MG63 (cell line): ENCODE measurements at regions not wholly inside any gene's neighbourhood (a gene's known extent, or its start where the extent isn't known, plus 50 kb on each side); places are given as distances from the start of the nearest gene placed in this dataset.

Source experiments
- DNase-seq: peaks from one replicate; pipeline ENCODE4 v3.0.0-alpha.2; 2020
- H3K27me3 ChIP-seq: fragments of 250-450 bp; sonication (Bioruptor Pico); 2 replicates; pipeline ENCODE4 v1.5.1; 2020; ENCODE audit warnings: mild to moderate bottlenecking, moderate library complexity
- H3K36me3 ChIP-seq: fragments of 250-450 bp; sonication (Bioruptor Pico); 2 replicates; pipeline ENCODE4 v1.5.1; 2020; ENCODE audit warnings: mild to moderate bottlenecking, moderate library complexity
- H3K4me3 ChIP-seq: fragments of 250-450 bp; sonication (Bioruptor Pico); 2 replicates; pipeline ENCODE4 v1.5.1; 2020; ENCODE audit warnings: mild to moderate bottlenecking, moderate library complexity
- H3K9me3 ChIP-seq: fragments of 250-450 bp; sonication (Bioruptor Pico); 2 replicates; pipeline ENCODE4 v1.5.1; 2020; ENCODE audit warnings: mild to moderate bottlenecking, moderate library complexity

DNA sequence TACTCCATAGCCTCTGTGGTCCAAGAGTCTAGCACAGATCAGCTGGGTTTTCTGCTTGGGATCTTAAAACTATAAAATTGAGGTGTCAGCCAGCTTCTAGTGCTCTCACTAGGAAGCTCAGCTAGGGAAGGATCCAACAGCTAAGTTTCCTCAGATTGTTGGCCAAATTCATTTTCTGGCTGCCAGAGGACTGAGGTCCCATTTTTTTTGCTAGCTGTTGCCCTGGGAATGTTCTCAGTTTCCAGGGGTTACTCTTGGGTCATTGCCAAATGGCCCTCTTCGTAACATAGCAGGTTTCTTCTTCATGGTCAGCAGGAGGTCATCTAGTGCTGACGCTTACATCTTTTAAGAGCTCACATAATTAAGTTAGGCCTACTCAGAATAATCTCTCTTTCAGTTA lies 2178.2 kb downstream of the ARAP2 start:
- H3K27me3 ChIP-seq, result no peaks in the 10 kb centered on the region
- H3K36me3 ChIP-seq, result no peaks in the 10 kb centered on the region
- H3K4me3 ChIP-seq, result no peak overlapping the region
- no peaks in the 10 kb centered on the region for H3K9me3 ChIP-seq
- no peak for DNase-seq

DNA sequence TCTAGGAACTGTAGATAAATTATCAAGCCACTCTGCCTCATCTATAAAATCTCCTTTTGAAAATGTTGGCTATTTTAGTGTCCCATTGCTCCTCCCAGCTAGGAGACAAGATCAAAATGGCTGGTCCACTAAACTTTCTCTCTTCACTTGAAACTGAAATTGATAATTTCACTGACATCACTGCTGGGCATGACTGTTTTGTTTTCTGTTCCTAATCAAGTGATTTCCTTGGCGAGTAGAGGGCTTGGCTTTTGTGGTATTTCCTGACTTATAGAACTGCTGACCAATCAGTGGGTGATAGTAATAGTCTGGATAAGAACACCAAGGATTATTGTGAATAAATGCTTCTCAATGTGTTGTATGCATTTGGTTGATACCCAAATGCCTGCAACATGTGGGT lies 2152.9 kb downstream of the ARAP2 start:
- H3K4me3 ChIP-seq, result no peak overlapping the region
- DNase-seq, result no peak
- H3K27me3 ChIP-seq, result no peaks in the 10 kb centered on the region
- no peaks in the 10 kb centered on the region for H3K9me3 ChIP-seq
- no peaks in the 10 kb centered on the region for H3K36me3 ChIP-seq

DNA sequence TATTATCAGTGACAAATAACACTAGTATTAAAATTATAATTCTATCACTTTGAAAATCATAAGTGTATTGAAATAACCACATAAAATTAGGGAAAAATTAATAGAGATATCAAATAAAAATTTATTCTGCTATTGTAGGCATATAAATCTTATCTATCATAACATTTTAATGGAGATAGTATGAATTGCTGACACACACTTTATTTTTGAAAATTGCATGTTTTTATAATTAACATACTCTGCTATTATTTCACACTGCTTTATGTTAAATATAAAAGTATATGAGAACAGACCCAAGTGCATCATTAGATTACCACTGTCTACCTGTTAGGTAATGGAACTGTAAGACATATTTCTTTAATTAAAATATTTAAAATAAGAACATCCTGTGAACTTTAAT lies 2150.2 kb downstream of the ARAP2 start:
- Histone ChIP-seq H3K27me3 (no peaks in the 10 kb centered on the region), H3K9me3 (no peaks in the 10 kb centered on the region), H3K36me3 (no peaks in the 10 kb centered on the region), H3K4me3 (no peak overlapping the region)
- no peak for DNase-seq

DNA sequence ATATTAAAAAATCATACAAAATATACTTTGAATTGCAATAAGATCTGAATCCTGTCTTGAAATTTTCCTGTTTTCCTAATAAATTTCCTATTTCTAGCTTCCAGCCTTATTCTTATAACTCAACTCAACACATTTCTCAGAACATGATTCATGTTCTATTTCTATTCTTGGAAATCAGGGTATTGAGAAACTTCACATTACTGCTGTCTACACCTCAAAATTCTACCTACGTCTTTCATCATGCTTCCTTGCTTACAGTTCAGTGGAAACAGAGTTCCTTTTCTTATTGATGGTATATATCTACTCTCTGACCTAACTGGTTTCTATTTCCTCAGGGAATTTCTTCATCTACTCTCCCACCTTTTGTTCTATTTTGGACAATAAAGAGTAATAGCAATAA lies 2139.0 kb downstream of the ARAP2 start:
- Histone ChIP-seq H3K9me3 (no peaks in the 10 kb centered on the region), H3K36me3 (no peaks in the 10 kb centered on the region), H3K27me3 (no peaks in the 10 kb centered on the region), H3K4me3 (no peak overlapping the region)
- no peak for DNase-seq

DNA sequence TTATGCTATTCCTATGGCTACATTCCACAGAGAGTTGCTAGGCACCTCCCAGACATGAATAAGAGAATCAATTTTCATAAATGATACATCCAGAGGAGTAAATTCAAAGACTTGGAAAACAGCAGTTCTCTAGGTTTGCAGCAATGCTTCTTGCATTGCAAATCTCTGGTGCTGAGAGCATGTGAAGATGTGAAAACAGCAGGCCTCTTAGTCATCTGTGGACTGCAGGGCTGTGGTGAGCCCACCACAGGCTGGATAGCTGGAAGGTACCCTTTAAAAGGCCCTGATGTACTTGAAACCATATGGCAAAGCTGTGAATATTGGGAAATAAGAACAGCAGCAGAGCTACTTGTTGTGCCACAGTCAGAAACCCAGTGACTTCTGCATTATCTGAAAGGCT lies 2135.9 kb downstream of the ARAP2 start:
- DNase-seq, result no peak
- H3K9me3 ChIP-seq, result no peaks in the 10 kb centered on the region
- no peaks in the 10 kb centered on the region for H3K27me3 ChIP-seq
- no peaks in the 10 kb centered on the region for H3K36me3 ChIP-seq
- H3K4me3 ChIP-seq, result no peak overlapping the region

DNA sequence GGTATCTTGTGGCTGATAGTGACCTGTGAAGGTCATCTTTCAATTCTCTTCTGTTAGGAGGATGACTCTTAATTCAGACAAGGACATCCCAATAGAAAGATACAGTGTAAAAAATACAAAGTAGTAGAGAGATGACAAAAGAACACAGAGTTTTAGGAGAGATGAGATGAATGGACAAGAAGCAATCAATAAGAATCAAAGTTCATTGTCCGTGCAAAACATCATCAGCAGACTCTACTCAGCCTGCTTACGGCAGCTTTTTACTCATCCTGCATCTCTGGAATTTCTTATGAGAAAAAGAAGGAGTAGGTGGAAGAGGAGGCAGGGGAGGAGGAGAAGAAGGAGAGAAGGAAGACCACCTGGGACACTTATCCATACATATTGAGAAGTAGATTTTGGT lies 2131.7 kb downstream of the ARAP2 start:
- DNase-seq, result no peak
- no peaks in the 10 kb centered on the region for H3K9me3 ChIP-seq
- H3K4me3 ChIP-seq, result no peak overlapping the region
- no peaks in the 10 kb centered on the region for H3K36me3 ChIP-seq
- no peaks in the 10 kb centered on the region for H3K27me3 ChIP-seq

DNA sequence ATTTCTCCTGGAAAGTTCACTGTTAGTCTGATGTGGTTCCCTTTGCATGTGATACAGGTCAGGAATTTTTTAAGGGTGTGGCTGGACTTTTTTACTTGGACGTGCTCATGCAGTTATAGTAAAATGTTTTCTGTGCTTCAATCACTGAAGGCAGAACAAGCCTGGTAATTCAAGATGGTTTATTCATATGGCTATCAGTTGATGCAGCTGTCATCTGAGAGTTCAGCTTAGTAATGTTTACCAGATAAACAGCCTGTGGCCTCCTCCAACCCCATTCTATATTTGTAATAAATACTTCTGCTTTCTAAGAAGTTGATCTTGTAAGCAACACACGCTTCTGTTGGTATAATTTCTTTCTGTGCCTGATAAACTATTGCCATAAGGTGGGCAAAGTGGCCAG lies 2105.9 kb downstream of the ARAP2 start:
- no peak overlapping the region for H3K4me3 ChIP-seq
- H3K36me3 ChIP-seq, result no peaks in the 10 kb centered on the region
- DNase-seq, result no peak
- H3K9me3 ChIP-seq, result no peaks in the 10 kb centered on the region
- H3K27me3 ChIP-seq, result no peaks in the 10 kb centered on the region

DNA sequence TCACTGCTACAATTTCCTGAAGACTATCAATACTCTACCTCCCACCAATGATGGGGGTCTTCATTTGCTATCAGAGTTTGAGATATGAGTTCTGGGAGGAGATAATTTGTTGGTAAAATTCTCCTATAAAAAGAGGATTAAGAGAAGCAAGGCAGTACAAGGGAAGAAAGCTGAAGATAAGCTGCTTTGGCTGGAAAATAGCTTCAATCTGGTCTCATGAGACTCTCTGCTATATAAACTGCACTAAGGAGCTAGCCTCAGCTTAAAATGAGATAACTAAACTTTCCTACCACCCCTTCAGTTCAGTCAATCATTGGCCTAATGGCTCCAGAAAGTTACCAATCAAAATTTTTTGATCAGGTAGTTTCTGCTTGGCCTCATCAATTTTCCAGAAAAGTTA lies 2105.0 kb downstream of the ARAP2 start:
- DNase-seq, result no peak
- H3K4me3 ChIP-seq, result no peak overlapping the region
- H3K27me3 ChIP-seq, result no peaks in the 10 kb centered on the region
- H3K36me3 ChIP-seq, result no peaks in the 10 kb centered on the region
- no peaks in the 10 kb centered on the region for H3K9me3 ChIP-seq

DNA sequence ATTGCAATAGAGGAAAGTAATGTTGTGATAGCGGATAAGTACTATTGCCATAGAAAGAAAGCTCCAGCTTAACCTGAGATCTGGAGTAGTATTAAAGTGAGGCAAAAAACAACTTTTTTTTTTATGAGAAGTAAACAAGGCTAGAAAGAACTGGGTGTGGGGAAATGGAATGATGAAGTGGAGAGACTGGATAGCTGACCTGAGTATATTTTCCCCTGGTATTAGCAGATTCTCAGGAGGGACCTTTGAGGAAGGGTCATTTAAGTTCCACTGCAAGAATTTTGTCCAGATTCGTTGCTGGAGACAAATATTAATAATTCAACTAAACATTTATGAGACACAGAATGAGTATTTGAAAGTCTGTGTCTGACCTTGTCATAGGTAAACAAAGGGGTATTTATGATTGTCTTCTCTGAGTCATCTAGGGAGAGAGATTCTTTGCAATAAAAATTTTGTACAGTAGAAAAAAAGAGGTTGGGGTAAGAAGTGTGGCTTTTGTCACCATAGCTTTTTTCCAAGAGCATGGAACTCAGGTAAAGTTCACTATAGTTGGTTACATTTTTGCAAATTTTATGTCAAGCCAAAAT lies 2095.9 kb downstream of the ARAP2 start:
- DNase-seq, result no peak
- Histone ChIP-seq H3K27me3 (no peaks in the 10 kb centered on the region), H3K9me3 (no peaks in the 10 kb centered on the region), H3K4me3 (no peak overlapping the region), H3K36me3 (no peaks in the 10 kb centered on the region)

DNA sequence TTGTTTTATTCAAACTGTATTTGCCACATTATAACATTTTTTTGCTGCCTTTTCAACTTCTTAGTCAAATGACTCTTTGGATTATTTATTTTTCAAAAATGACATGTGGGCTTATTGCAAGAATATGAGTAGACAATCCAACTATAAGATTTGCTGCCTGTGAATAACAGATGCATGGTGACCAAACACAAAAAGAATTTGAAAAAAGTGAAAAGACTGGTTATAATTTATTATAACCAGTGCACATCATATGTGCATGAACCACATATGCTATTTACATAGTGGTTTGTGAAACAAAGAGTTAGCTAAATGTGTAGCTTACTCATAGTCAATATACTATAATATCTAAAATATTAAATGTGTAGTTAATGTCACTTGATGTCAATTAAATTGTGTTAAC lies 2086.8 kb downstream of the ARAP2 start:
- DNase-seq, result no peak
- Histone ChIP-seq H3K36me3 (no peaks in the 10 kb centered on the region), H3K4me3 (no peak overlapping the region), H3K27me3 (no peaks in the 10 kb centered on the region), H3K9me3 (no peaks in the 10 kb centered on the region)

DNA sequence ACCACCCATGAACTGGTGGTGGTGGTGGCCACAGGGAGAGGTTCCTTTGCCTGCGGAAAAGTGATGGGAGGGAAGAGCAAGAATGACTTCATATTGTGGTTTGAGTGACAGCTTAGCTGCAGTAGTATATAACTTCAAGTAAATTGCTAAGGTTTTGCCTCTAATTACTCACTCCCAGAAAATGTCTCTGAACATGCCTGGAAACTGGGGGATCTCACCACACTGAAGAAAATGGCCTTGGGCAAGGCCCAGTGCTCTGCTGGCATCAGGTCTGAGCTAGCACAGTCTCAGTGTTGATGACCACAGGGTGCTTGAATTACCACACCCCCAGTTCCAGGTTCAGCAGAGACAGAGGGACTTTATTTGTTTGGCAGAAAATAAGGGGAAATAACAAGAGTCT lies 2085.4 kb downstream of the ARAP2 start:
- H3K36me3 ChIP-seq, result no peaks in the 10 kb centered on the region
- H3K4me3 ChIP-seq, result no peak overlapping the region
- no peaks in the 10 kb centered on the region for H3K9me3 ChIP-seq
- no peak for DNase-seq
- H3K27me3 ChIP-seq, result no peaks in the 10 kb centered on the region

DNA sequence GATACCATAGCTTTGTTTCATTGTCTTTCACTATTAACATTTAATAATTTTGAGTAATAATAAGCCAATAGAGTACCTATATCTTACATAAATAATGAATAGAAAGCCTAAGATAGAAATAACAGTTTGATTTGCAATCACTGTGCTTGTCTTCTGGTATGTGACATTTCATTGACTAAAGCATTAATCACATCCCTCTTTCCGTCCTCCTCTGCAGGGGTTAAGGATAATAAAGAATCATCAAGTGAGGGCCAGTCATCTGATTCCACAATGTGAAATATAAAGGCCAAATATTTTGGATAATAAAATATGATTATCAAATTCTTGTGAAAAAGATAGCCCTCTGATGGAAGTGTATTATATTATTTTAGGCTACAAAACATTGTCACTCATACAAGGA lies 2073.4 kb downstream of the ARAP2 start:
- Histone ChIP-seq H3K9me3 (no peaks in the 10 kb centered on the region), H3K36me3 (no peaks in the 10 kb centered on the region), H3K27me3 (no peaks in the 10 kb centered on the region), H3K4me3 (no peak overlapping the region)
- DNase-seq, result no peak

DNA sequence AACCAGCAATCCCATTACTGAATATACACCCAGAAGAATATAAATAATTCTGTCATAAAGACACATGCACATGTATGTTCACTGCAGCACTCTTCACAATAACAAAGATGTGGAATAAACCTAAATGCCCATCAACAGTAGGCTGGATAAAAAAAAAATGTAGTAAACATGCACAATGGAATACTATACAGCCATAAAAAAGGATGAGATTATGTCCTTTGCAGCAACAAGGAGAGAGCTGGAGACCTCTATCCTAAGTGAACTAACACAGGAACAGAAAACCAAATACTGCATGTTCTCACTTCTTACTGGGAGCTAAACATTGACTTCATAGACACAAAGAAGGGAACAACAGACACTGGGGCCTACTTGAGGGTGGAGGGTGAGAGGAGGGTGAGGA lies 2067.7 kb downstream of the ARAP2 start:
- DNase-seq, result no peak
- H3K9me3 ChIP-seq, result no peaks in the 10 kb centered on the region
- no peak overlapping the region for H3K4me3 ChIP-seq
- no peaks in the 10 kb centered on the region for H3K27me3 ChIP-seq
- no peaks in the 10 kb centered on the region for H3K36me3 ChIP-seq

DNA sequence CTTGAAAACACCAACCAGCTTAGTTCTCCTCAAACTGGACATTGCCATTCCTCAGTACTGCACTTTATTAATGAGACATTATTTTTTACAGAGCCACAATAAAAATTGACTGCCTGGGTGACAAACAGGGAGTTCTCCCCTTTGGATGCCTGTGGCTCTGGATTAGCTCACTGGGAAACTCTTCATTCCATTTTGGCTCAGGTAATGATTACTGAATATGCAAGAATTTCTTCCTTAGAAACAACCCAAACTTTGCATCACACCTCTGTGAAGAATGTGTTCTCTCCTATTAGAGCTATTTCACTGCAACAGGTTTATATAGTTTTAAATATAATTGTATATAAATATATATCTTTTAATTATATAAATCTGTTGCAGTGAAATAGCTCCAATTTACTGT lies 2065.8 kb downstream of the ARAP2 start:
- no peak for DNase-seq
- Histone ChIP-seq H3K4me3 (no peak overlapping the region), H3K9me3 (no peaks in the 10 kb centered on the region), H3K27me3 (no peaks in the 10 kb centered on the region), H3K36me3 (no peaks in the 10 kb centered on the region)

DNA sequence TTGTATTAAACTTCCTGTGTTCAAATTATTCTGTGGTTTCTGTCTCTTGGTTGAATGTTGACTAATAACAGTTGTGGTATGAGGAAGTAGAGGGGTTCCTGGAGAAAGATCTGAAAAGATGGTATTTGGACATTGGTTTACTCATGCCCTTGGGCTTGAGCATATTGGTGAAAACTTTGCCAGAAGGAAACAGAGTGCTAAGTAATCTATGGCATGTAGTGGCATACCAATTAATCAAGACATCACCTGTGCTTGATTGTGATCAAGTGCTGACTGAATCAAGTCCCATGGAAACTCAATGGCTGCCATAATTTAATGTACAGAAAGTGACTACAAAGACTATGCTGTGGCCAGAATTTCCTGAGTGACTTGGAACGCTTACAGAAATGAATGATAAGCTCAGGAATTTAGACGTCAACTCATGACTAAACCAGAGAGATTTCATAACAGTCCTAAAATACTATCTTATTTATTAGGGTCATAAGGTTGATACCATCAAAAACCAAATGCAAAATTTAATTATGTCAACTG lies 2062.9 kb downstream of the ARAP2 start:
- Histone ChIP-seq H3K27me3 (no peaks in the 10 kb centered on the region), H3K36me3 (no peaks in the 10 kb centered on the region), H3K9me3 (no peaks in the 10 kb centered on the region), H3K4me3 (no peak overlapping the region)
- DNase-seq, result no peak

DNA sequence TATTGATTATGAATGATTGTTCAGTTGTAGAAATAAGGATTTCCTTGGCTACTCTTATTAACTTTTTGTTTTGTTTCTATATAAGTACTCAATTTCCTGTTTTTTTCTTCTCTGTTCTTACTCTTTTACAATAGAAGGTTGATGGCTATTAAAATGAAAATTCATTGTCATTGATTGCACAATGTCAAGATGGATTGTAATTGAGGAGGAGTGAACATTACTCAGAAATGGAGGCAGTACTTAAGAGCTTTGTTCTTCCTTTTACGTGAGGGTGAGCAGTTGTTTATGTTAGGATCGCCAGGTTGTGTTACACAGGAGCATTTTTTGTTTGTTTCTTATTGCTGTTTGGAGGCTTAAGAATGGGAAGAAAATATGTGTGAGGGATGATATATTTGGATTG lies 2062.4 kb downstream of the ARAP2 start:
- Histone ChIP-seq H3K4me3 (no peak overlapping the region), H3K27me3 (no peaks in the 10 kb centered on the region), H3K36me3 (no peaks in the 10 kb centered on the region), H3K9me3 (no peaks in the 10 kb centered on the region)
- DNase-seq, result no peak

DNA sequence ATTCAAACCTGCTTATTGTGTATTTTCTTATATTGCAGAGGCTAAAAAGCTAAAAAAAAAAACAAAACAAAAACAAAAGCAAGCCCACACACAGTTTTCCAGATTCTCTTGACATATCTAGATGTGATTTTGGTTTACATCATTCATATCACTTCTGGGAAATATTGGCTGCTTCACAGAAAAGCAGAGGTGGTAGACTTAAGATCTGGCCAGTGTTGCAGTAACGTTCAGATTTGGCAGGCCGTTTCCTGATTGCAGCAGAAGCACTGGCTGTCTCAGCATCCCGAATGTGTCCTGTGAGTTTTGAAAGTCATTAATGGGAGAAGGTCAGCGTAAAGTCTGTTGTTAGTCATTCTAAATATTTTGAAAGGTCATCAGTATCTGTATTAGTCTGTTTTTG lies 2062.0 kb downstream of the ARAP2 start:
- DNase-seq, result peak; percentile 9
- no peaks in the 10 kb centered on the region for H3K9me3 ChIP-seq
- no peaks in the 10 kb centered on the region for H3K27me3 ChIP-seq
- no peak overlapping the region for H3K4me3 ChIP-seq
- no peaks in the 10 kb centered on the region for H3K36me3 ChIP-seq

DNA sequence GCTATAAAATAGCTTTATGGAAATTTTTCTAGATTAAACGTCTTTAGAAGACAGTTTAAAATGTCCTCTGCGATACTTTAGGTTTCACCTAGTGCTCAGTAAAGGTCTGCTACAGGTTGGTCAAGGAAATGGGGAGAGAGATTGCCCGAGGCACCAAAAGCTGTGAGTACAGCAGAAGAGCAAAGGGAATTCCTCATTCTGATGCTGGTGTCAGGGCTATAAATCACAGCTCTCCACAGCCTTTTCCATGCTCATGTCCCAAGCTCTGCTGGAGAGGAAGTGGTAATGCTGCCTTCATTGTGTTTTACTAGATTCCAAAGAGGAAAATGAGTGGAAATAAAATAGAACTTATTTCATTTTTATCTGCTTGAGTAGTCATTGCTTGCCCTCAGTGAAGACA lies 2060.4 kb downstream of the ARAP2 start:
- no peaks in the 10 kb centered on the region for H3K27me3 ChIP-seq
- no peak for DNase-seq

DNA sequence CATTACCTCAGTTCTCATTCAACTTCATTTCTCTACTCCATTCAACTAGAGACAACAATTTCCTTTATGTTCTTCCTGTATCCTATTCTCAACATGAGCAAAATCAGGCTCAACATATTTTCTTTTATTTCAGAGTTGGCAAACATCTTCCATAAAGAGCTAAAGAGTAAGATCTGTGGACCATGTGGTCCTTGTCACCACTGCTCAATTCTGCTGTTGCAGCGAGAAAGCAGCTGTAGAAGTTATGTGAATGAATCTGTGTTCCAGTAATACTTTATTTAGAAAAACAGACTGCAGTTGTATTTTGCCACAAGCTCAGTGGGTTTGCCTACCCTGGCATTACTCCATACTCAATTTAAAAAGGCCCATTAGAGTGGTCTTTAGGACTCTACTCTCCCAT lies 2057.3 kb downstream of the ARAP2 start:
- Histone ChIP-seq H3K4me3 (no peak overlapping the region), H3K36me3 (no peaks in the 10 kb centered on the region), H3K9me3 (no peaks in the 10 kb centered on the region), H3K27me3 (no peaks in the 10 kb centered on the region)
- DNase-seq, result no peak

More for the DNA sequence above, 2060.4 kb downstream of the ARAP2 start:
- Histone ChIP-seq H3K9me3 (no peaks in the 10 kb centered on the region), H3K4me3 (no peak overlapping the region), H3K36me3 (no peaks in the 10 kb centered on the region)
